CD14-positive monocyte (primary cell): ENCODE measurements at regions not wholly inside any gene's neighbourhood (a gene's known extent, or its start where the extent isn't known, plus 50 kb on each side); places are given as distances from the start of the nearest gene placed in this dataset.
"Not testable (repeated sequence)": the region's sequence is repeated elsewhere in the genome, so short reads cannot be mapped to it uniquely, and the experiment has no call there.

ENCODE experiments used
- DNase-seq, 3 donors: peaks; one replicate each; pipeline ENCODE4 v3.0.0-alpha.2; 2011 to 2022
- H2AFZ ChIP-seq: 2 replicates; pipeline ENCODE4 v1.6.0; 2012; ENCODE audit warnings: mild to moderate bottlenecking, low read depth, low read length, inconsistent platforms; ENCODE audit not compliant: insufficient read depth, poor library complexity, severe bottlenecking
- H3K27ac ChIP-seq, 2 donors: 1 replicate in 1 of 2; 2 replicates in 1 of 2; pipeline ENCODE4 v1.5.1; 2012 to 2013; ENCODE audit warnings: low read length in 2 of 2, control low read depth in 1 of 2, inconsistent platforms in 1 of 2, low read depth in 1 of 2, mild to moderate bottlenecking in 1 of 2
- H3K27me3 ChIP-seq, 2 donors: one replicate each; pipeline versions ENCODE4 v1.6.0 to v1.6.1; 2011 to 2013; ENCODE audit warnings: low read length in 2 of 2; ENCODE audit not compliant: control insufficient read depth in 2 of 2, insufficient read depth in 2 of 2
- H3K36me3 ChIP-seq, 2 donors: replicated peaks in 1 of 2; 1 replicate in 1 of 2; 2 replicates in 1 of 2; pipeline versions ENCODE4 v1.5.1 to v1.6.1; 2012 to 2013; ENCODE audit warnings: low read length in 2 of 2, control low read depth in 1 of 2, inconsistent platforms in 1 of 2, mild to moderate bottlenecking in 1 of 2; ENCODE audit not compliant: insufficient read depth in 2 of 2, control insufficient read depth in 1 of 2
- H3K4me1 ChIP-seq, 2 donors: 1 replicate in 1 of 2; 2 replicates in 1 of 2; pipeline versions ENCODE4 v1.5.1 to v1.6.1; 2012 to 2013; ENCODE audit warnings: low read length in 2 of 2, control low read depth in 1 of 2, inconsistent platforms in 1 of 2, mild to moderate bottlenecking in 1 of 2, moderate library complexity in 1 of 2; ENCODE audit not compliant: insufficient read depth in 2 of 2, control insufficient read depth in 1 of 2
- H3K4me2 ChIP-seq: replicated peaks from 2 replicates; pipeline ENCODE3; 2012; ENCODE audit warnings: low read length, moderate library complexity, mild to moderate bottlenecking; ENCODE audit not compliant: poor library complexity, severe bottlenecking; ENCODE audit errors: extremely low read depth
- H3K4me3 ChIP-seq, 3 experiments: fragments of 200-600 bp in 1 of 3; sonication (generic) in 1 of 3; replicated peaks in 1 of 3; 1 replicate in 2 of 3; 2 replicates in 1 of 3; pipeline ENCODE4 v1.5.1; 2011 to 2013; ENCODE audit warnings: low read length in 3 of 3, mild to moderate bottlenecking in 3 of 3, control low read depth in 2 of 3, low read depth in 2 of 3, inconsistent platforms in 1 of 3, moderate library complexity in 1 of 3
- H3K79me2 ChIP-seq: 2 replicates; pipeline ENCODE4 v1.6.0; 2012; ENCODE audit warnings: mild to moderate bottlenecking, control low read depth, inconsistent platforms, low read length, moderate library complexity; ENCODE audit not compliant: insufficient read depth
- H3K9ac ChIP-seq: 2 replicates; pipeline ENCODE4 v1.6.0; 2017; ENCODE audit warnings: low read length, mild to moderate bottlenecking; ENCODE audit not compliant: insufficient read depth, poor library complexity, severe bottlenecking
- H3K9me3 ChIP-seq, 2 donors: replicated peaks in 1 of 2; 1 replicate in 1 of 2; 2 replicates in 1 of 2; pipeline versions ENCODE4 v1.5.1 to v1.6.1; 2012 to 2013; ENCODE audit warnings: low read length in 2 of 2, control low read depth in 1 of 2; ENCODE audit not compliant: control insufficient read depth in 1 of 2, insufficient read depth in 1 of 2
- H4K20me1 ChIP-seq: 2 replicates; pipeline ENCODE4 v1.6.0; 2012; ENCODE audit warnings: mild to moderate bottlenecking, low read length, control low read depth, moderate library complexity; ENCODE audit not compliant: insufficient read depth
- H3K27ac Mint-ChIP-seq, 7 donors: one replicate each; pipeline ENCODE4 v1.8.0; 2020; ENCODE audit warnings: mild to moderate bottlenecking in 7 of 7, mixed read lengths in 7 of 7, moderate library complexity in 6 of 7, inconsistent platforms in 2 of 7
- H3K27me3 Mint-ChIP-seq, 3 donors: one replicate each; pipeline ENCODE4 v1.8.0; 2021 to 2022; ENCODE audit warnings: low read depth in 3 of 3, mild to moderate bottlenecking in 3 of 3, mixed read lengths in 3 of 3, moderate library complexity in 3 of 3, inconsistent platforms in 1 of 3
- H3K36me3 Mint-ChIP-seq, 2 donors: one replicate each; pipeline ENCODE4 v1.8.0; 2020; ENCODE audit warnings: mixed read lengths in 2 of 2, inconsistent platforms in 1 of 2, mild to moderate bottlenecking in 1 of 2
- H3K4me1 Mint-ChIP-seq: one replicate; pipeline ENCODE4 v1.8.0; 2020; ENCODE audit warnings: mild to moderate bottlenecking, mixed read lengths
- H3K4me3 Mint-ChIP-seq, 2 donors: one replicate each; pipeline ENCODE4 v1.8.0; 2020; ENCODE audit warnings: mild to moderate bottlenecking in 2 of 2, mixed read lengths in 2 of 2, moderate library complexity in 1 of 2
- H3K9me3 Mint-ChIP-seq, 7 donors: one replicate each; pipeline ENCODE4 v1.8.0; 2020 to 2022; ENCODE audit warnings: mixed read lengths in 7 of 7, mild to moderate bottlenecking in 6 of 7, moderate library complexity in 6 of 7, inconsistent platforms in 2 of 7
- WGBS: methylation state at CpG from one replicate; pipeline ENCODE4 v1.1.5; 2013; ENCODE audit warnings: missing lambda C conversion rate; ENCODE audit not compliant: insufficient coverage; 5-methylcytosine and 5-hydroxymethylcytosine counted together
- intact Hi-C, 2 donors: fragments of 100-400 bp; cut with micrococcal nuclease; formaldehyde crosslinking; loops; one replicate each; pipeline versions ENCODE4 v1.15.0 to v1.15.1; 2023
- TF ChIP-seq, protein P1 (sequence below): fragments of 200-600 bp; IDR thresholded peaks from one replicate; pipeline ENCODE4 v1.8.0; 2022; ENCODE audit warnings: antibody characterized with exemption, mild to moderate bottlenecking

GRCh38 chr4:52203351-52203750 is 152.2 kb downstream of the SPATA18 start:
- H3K4me1 Mint-ChIP-seq, result no peaks in the 10 kb centered on the region
- Histone ChIP-seq H3K79me2 (no peaks in the 10 kb centered on the region), H4K20me1 (no peaks in the 10 kb centered on the region), H3K27ac (no peak overlapping the region), H3K4me3 (no peak overlapping the region), H3K27me3 (no peaks in the 10 kb centered on the region), H3K9ac (no peak overlapping the region), H3K4me1 (no peaks in the 10 kb centered on the region), H3K9me3 (peaks cover 8 to 19% of the 10 kb centered on the region in 2 donors), H3K36me3 (no peaks in the 10 kb centered on the region), H2AFZ (no peak overlapping the region), H3K4me2 (no peak overlapping the region)
- no peak for DNase-seq
- H3K36me3 Mint-ChIP-seq, result no peaks in the 10 kb centered on the region
- intact Hi-C loops, result no loop called here
- peaks cover 0 to 2% (median 0%) of the 10 kb centered on the region in 3 donors for H3K27me3 Mint-ChIP-seq
- TF ChIP-seq, protein P1, sequence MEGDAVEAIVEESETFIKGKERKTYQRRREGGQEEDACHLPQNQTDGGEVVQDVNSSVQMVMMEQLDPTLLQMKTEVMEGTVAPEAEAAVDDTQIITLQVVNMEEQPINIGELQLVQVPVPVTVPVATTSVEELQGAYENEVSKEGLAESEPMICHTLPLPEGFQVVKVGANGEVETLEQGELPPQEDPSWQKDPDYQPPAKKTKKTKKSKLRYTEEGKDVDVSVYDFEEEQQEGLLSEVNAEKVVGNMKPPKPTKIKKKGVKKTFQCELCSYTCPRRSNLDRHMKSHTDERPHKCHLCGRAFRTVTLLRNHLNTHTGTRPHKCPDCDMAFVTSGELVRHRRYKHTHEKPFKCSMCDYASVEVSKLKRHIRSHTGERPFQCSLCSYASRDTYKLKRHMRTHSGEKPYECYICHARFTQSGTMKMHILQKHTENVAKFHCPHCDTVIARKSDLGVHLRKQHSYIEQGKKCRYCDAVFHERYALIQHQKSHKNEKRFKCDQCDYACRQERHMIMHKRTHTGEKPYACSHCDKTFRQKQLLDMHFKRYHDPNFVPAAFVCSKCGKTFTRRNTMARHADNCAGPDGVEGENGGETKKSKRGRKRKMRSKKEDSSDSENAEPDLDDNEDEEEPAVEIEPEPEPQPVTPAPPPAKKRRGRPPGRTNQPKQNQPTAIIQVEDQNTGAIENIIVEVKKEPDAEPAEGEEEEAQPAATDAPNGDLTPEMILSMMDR, result no peak
- H3K4me3 Mint-ChIP-seq, result no peak overlapping the region
- H3K9me3 Mint-ChIP-seq, result peaks cover 4 to 27% (median 7%) of the 10 kb centered on the region in 7 donors
- no peak overlapping the region for H3K27ac Mint-ChIP-seq
- no CpG with 5 or more reads among the region's 1 CpG for WGBS

- H3K36me3 ChIP-seq, result no peaks in the 10 kb centered on the region
- H3K4me3 ChIP-seq, result no peak overlapping the region
- Mint-ChIP-seq H3K4me3 (no peak overlapping the region), H3K9me3 (peaks cover 2 to 29% (median 10%) of the 10 kb centered on the region in 7 donors), H3K27ac (no peak overlapping the region), H3K27me3 (no peaks in the 10 kb centered on the region), H3K36me3 (no peaks in the 10 kb centered on the region), H3K4me1 (no peaks in the 10 kb centered on the region)
- no peaks in the 10 kb centered on the region for H3K79me2 ChIP-seq
- TF ChIP-seq, protein P1, result no peak
- intact Hi-C loops, result no loop called here
- 100% methylated on average over 2 of the region's 3 CpGs for WGBS
- H3K27ac ChIP-seq, result no peak overlapping the region
- no peak for DNase-seq
- no peaks in the 10 kb centered on the region for H4K20me1 ChIP-seq
- no peak overlapping the region for H3K9ac ChIP-seq
- no peak overlapping the region for H2AFZ ChIP-seq
- peaks cover 8 to 16% of the 10 kb centered on the region in 2 donors for H3K9me3 ChIP-seq
- H3K4me1 ChIP-seq, result no peaks in the 10 kb centered on the region
- no peak overlapping the region for H3K4me2 ChIP-seq
- H3K27me3 ChIP-seq, result no peaks in the 10 kb centered on the region
These were observed 153.8 kb downstream of the SPATA18 start for GRCh38 chr4:52204921-52205320.

- 88% methylated on average over 4 of the region's 4 CpGs for WGBS
- H3K27ac ChIP-seq, intact Hi-C loops, H4K20me1 ChIP-seq, H2AFZ ChIP-seq, H3K4me3 ChIP-seq, H3K27me3 ChIP-seq, H3K27ac Mint-ChIP-seq, H3K4me3 Mint-ChIP-seq, H3K27me3 Mint-ChIP-seq, H3K4me1 ChIP-seq, DNase-seq, H3K36me3 ChIP-seq, H3K9ac ChIP-seq, H3K4me1 Mint-ChIP-seq, H3K79me2 ChIP-seq, H3K4me2 ChIP-seq, H3K36me3 Mint-ChIP-seq: not testable (repeated sequence)
- peaks cover 2 to 32% (median 12%) of the 10 kb centered on the region in 7 donors for H3K9me3 Mint-ChIP-seq
- peaks cover 8 to 16% of the 10 kb centered on the region in 2 donors for H3K9me3 ChIP-seq
These were observed 156.0 kb downstream of the SPATA18 start for GRCh38 chr4:52207146-52207545.
